WTC11 (cell line): ENCODE measurements at regions not wholly inside any gene's neighbourhood (a gene's known extent, or its start where the extent isn't known, plus 50 kb on each side); places are given as distances from the start of the nearest gene placed in this dataset.
"Not testable (repeated sequence)": the region's sequence is repeated elsewhere in the genome, so short reads cannot be mapped to it uniquely, and the experiment has no call there.

Experiments
- ATAC-seq: fragments of 200-7000 bp; cut with Tn5 transposase; 2 replicates; pipeline ENCODE4 v1.10.0; 2021; ENCODE audit warnings: mild to moderate bottlenecking, moderate library complexity
- CTCF ChIA-PET: fragments of 300-600 bp; sonication (Branson Sonifier 250); formaldehyde crosslinking; loops from one replicate; lab custom pipeline; 2021; ENCODE audit warnings: antibody characterized with exemption; lab: Charles Lee
- POLR2A ChIA-PET: fragments of 350-600 bp; sonication (Branson Sonifier 250); formaldehyde crosslinking; loops from one replicate; lab custom pipeline; 2021; ENCODE audit warnings: antibody characterized with exemption; lab: Charles Lee
- DNase-seq: peaks from one replicate; pipeline ENCODE4 v3.0.0; 2021; ENCODE audit warnings: low spot score
- H3K27ac Mint-ChIP-seq: 2 replicates; pipeline ENCODE4 v1.8.0; 2021; ENCODE audit warnings: mixed read lengths
- H3K27me3 Mint-ChIP-seq: 2 replicates; pipeline ENCODE4 v1.8.0; 2021; ENCODE audit warnings: low read depth, mild to moderate bottlenecking, moderate library complexity, mixed read lengths
- H3K36me3 Mint-ChIP-seq: 2 replicates; pipeline ENCODE4 v1.8.0; 2021; ENCODE audit warnings: mixed read lengths
- H3K4me1 Mint-ChIP-seq: 2 replicates; pipeline ENCODE4 v1.8.0; 2022; ENCODE audit warnings: mixed read lengths
- H3K4me3 Mint-ChIP-seq: 2 replicates; pipeline ENCODE4 v1.8.0; 2021; ENCODE audit warnings: mild to moderate bottlenecking, moderate library complexity, mixed read lengths
- H3K9me3 Mint-ChIP-seq: 2 replicates; pipeline ENCODE4 v1.8.0; 2021; ENCODE audit warnings: mixed read lengths

DNA sequence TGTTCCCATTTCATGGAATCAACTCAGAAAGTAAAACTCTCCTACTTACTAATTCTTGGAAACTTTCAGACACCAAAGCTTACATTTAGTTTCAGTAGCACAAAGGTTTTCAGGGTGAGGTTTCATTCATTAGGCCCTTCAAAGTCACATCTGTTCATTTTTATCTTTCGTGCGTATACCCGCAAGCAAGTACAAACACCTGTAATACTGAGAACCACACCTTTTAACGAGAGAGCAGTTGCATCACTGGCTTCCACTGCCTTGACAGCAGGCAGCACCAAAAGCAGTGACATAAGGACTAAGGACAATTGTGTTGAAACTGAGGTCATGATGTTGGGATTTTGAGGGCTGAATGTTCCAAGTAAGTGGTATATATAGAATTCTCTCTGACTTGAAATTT is 60.5 kb downstream of the GOLGA6L22 start:
- not testable (repeated sequence) for H3K9me3 Mint-ChIP-seq

DNA sequence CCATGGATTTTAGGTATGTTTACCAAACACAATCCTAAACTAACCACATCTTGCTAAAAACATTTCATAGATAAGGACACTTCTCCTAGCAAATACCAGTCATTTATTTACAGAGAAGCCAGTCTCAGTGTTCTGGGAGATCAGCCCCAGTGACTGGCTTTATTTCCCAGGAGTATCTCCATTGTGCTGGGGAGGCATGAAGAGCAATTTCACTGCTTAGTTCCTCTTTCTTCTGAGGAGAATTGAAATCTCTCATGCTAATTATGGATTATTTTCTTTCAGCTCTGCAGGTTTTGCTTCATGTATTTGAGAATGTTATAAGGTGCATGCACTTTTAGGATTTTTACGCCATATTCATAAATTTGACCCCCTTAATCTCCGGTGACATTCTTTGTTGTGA is 67.8 kb downstream of the GOLGA6L22 start:
- H3K4me1 Mint-ChIP-seq, H3K9me3 Mint-ChIP-seq, POLR2A ChIA-PET, CTCF ChIA-PET, DNase-seq, ATAC-seq, H3K27me3 Mint-ChIP-seq, H3K4me3 Mint-ChIP-seq, H3K36me3 Mint-ChIP-seq, H3K27ac Mint-ChIP-seq: not testable (repeated sequence)

More for the DNA sequence above, 60.5 kb downstream of the GOLGA6L22 start:
- H3K27ac Mint-ChIP-seq, H3K4me3 Mint-ChIP-seq, CTCF ChIA-PET, H3K4me1 Mint-ChIP-seq, POLR2A ChIA-PET, H3K27me3 Mint-ChIP-seq, DNase-seq, H3K36me3 Mint-ChIP-seq, ATAC-seq: not testable (repeated sequence)

DNA sequence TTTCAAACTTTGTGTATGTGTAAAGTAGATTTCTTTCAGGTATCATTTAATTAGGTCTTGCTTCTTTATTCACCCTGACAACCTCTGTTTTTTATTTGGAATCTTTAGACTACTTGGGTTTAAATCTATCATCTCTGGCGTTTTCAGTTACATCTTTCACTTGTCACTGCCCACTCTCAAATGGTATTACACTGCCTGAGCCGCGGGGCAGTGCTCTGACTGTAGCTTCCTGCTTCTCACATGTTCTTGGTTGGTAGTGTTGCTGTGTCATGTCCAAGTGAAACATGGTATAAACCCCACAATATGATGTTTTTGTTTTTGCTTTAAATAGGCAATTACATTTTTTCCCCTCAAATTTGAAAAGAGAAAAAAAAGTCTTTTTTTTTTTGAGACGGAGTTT is 68.3 kb downstream of the GOLGA6L22 start:
- H3K36me3 Mint-ChIP-seq, POLR2A ChIA-PET, H3K4me3 Mint-ChIP-seq, DNase-seq, H3K27ac Mint-ChIP-seq, ATAC-seq, CTCF ChIA-PET, H3K4me1 Mint-ChIP-seq, H3K27me3 Mint-ChIP-seq, H3K9me3 Mint-ChIP-seq: not testable (repeated sequence)

DNA sequence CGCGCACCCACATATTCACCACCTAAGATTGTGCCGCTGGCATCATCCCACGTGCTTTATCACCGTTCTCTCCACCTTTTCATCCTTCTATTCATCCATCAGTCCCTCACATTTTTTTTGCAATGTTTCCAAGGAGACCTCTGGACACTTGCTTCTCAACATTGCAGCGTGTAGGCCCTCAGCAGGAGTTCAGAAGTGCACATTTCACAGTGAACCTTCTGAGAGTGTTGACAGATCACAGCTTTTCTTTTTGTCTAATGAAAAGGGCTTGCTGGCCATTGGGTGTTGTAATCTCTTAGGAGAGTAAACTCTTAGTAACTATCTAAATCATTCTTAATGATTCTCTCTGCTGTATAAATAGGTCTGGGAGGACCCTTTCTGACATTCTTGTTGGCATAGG is 70.5 kb downstream of the GOLGA6L22 start:
- POLR2A ChIA-PET, H3K27me3 Mint-ChIP-seq, H3K36me3 Mint-ChIP-seq, CTCF ChIA-PET, ATAC-seq, DNase-seq, H3K4me1 Mint-ChIP-seq, H3K4me3 Mint-ChIP-seq, H3K27ac Mint-ChIP-seq, H3K9me3 Mint-ChIP-seq: not testable (repeated sequence)

DNA sequence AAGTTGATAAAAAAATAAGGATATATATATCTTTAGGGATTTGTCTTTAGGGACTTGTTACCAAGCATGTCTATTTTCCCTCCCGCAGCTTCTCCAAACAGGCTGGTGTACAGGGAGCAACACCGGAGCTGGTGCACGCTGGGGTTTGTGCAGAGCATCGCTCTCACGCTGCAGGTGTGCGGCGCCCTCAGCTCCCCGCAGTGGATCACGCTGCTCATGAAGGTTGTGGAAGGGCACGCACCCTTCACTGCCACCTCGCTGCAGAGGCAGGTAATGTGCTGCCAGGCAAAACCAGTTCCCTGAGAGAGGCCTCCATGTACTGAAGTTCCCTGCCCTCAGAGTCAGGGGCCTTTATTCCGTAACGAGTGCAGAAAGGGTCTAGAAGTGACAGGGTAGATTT is 101.0 kb downstream of the GOLGA6L22 start:
- H3K27me3 Mint-ChIP-seq, H3K4me1 Mint-ChIP-seq, H3K4me3 Mint-ChIP-seq, ATAC-seq, H3K9me3 Mint-ChIP-seq, H3K27ac Mint-ChIP-seq, POLR2A ChIA-PET, CTCF ChIA-PET: not testable (repeated sequence)
- H3K36me3 Mint-ChIP-seq: peaks cover 11% of the 10 kb centered on the region
- DNase-seq: peak; percentile 10

DNA sequence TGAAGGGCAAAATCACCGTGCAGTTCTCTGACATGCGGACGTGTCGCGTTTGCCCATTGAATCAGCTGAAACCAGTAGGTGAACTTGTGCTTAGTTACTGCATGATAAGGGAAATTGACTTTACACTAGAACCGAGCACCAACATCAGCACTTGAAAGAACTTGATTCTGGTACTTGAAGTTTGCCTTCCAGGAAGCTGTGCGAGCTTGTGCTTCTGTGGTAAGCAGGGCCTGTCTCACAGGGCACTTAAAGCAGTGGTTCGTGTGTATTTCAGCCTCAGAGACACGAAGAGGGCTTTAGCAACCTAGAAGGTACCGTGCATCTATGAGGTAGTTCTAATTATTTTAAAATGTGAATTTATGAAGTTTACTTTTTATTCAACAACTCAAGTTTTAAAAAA is 103.0 kb downstream of the GOLGA6L22 start:
- H3K9me3 Mint-ChIP-seq, ATAC-seq, H3K4me1 Mint-ChIP-seq, H3K27ac Mint-ChIP-seq, POLR2A ChIA-PET, H3K4me3 Mint-ChIP-seq, CTCF ChIA-PET, DNase-seq, H3K36me3 Mint-ChIP-seq, H3K27me3 Mint-ChIP-seq: not testable (repeated sequence)

DNA sequence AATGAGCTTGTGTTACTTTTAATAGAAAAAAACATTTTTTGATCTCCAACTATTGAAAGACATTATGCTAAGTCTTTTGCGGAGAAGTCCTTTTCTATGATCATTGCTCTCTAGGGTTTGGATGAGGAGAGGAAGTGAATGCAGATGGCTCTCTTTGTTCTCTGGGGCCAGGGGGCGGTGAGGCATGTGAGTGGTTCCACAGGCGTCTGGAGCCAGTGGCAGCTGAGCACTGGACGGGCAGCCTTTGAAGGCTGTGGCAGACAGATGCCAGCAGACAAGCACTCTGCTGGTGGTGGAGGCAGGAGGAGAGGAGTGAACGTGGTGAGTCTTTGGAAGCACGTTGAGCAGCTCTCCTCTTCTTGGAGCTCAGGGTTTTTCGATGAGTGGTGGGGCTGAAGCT is 107.8 kb downstream of the GOLGA6L22 start:
- H3K4me1 Mint-ChIP-seq, CTCF ChIA-PET, H3K4me3 Mint-ChIP-seq, H3K36me3 Mint-ChIP-seq, H3K27me3 Mint-ChIP-seq, H3K9me3 Mint-ChIP-seq, DNase-seq, POLR2A ChIA-PET, H3K27ac Mint-ChIP-seq: not testable (repeated sequence)
- ATAC-seq: peak; percentile 75

DNA sequence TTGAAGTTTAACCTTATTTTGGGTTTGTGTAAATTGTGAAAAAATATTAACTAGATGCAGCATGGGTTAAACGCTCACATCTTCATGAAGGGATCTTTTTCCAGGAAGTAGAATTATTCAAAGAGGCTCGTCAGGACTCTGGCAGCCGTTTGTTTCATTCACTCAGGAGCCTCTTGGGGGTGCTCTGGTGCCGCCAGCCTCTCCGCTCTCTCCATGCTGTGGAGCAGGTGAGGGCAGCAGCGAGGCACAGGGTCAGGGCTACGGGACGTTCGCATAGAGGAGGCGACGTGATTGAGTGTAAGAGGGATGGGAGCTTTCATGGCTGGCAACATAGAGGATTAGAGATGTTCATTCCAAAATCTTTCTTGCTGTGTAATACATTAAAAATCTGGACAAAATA is 110.8 kb downstream of the GOLGA6L22 start:
- DNase-seq, H3K4me1 Mint-ChIP-seq, H3K9me3 Mint-ChIP-seq, POLR2A ChIA-PET, H3K27me3 Mint-ChIP-seq, CTCF ChIA-PET, H3K27ac Mint-ChIP-seq, H3K4me3 Mint-ChIP-seq: not testable (repeated sequence)
- peaks cover 12% of the 10 kb centered on the region for H3K36me3 Mint-ChIP-seq
- ATAC-seq: peak; percentile 95

DNA sequence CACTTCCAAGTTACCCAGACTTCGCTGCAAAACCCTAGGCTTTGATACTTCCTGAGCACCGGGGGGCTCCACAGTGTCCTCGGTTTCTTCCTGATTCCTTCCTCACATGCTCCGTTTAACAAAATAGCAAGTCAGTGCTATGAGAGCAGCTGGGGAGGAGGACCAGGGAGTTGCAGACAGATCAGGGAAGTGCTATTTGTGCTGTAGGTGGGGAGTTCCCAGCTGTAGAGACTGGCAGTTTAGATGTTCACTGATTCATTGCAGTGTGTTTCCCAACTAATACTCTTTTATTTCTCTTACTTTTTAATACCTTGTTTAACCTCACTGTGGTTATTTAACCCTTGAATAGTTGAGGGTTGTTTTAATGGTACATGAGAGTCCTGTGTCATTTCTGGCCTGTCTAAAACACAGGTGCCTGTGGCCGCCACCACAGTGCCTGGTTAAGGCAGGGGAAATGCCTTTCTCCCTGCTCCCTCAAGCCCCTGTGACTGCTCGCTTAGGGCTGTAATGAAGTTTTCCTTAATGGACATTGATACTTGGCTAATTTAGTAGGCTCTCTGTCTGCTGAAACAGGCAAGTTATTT is 113.5 kb downstream of the GOLGA6L22 start:
- DNase-seq, ATAC-seq, POLR2A ChIA-PET, H3K4me3 Mint-ChIP-seq, H3K9me3 Mint-ChIP-seq, H3K4me1 Mint-ChIP-seq, H3K27me3 Mint-ChIP-seq, CTCF ChIA-PET: not testable (repeated sequence)
- Mint-ChIP-seq H3K36me3 (peaks cover 10% of the 10 kb centered on the region), H3K27ac (peak overlapping the region; percentile 49; the same call in 1 of the 2 replicates)

DNA sequence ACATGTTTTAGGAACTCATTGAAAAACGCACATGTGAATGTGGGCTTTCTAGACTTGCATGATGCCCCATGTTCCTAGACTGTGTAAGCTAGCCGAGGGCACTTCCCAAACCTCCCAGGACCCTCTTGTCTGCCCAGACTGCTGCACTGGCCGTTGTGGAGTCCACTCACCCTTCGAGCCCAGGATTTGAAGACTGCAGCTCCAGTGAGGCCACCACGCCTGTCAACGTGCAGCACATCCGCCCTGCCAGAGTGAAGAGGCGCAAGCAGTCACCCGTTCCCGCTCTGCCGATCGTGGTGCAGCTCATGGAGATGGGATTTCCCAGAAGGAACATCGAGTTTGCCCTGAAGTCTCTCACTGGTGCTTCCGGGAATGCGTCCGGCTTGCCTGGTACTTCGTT is 114.1 kb downstream of the GOLGA6L22 start:
- H3K36me3 Mint-ChIP-seq: peaks cover 10% of the 10 kb centered on the region
- DNase-seq, ATAC-seq, H3K4me1 Mint-ChIP-seq, CTCF ChIA-PET, H3K27me3 Mint-ChIP-seq, H3K4me3 Mint-ChIP-seq, H3K9me3 Mint-ChIP-seq, POLR2A ChIA-PET: not testable (repeated sequence)
- H3K27ac Mint-ChIP-seq: peak overlapping the region; percentile 49; the same call in 1 of the 2 replicates

DNA sequence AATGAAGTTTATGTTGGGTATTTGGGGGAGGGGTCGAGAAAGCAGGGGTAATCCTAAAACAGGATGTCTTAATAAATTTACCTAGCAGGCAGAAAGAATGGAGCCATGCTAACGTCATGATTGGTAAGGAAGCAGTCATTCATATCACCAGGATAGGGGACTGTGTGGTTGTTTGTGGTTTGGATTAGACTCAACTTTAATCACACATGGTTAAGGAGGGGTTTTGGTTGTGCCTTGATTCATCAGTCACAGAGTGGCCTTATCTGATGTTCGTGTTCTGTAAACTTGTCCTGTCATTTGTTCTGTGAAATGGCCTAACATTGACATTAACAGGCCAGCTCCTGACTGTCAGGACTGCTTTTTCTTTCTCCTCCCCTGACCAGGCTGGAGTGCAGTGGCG is 119.1 kb downstream of the GOLGA6L22 start:
- H3K27me3 Mint-ChIP-seq, ATAC-seq, H3K4me1 Mint-ChIP-seq, H3K36me3 Mint-ChIP-seq, H3K4me3 Mint-ChIP-seq, H3K9me3 Mint-ChIP-seq, CTCF ChIA-PET, POLR2A ChIA-PET, DNase-seq, H3K27ac Mint-ChIP-seq: not testable (repeated sequence)

DNA sequence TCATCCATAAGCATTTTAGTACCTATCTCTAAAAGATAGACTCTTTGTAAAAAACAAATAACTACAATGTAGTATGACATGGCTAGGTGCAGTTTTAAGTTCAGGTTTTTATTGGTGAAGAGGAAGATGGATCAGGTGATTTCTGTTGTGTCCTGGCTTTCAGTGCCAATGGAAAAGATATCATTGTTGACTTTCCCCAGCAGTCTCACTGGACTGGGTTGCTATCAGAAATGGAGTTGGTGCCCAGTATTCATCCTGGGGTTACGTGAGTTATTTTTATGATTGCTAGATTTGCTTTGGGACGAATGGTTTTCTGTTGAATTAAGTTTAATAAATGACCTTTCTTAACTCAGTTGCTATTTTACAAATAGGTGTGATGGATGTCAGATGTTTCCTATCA is 120.5 kb downstream of the GOLGA6L22 start:
- H3K27me3 Mint-ChIP-seq, H3K36me3 Mint-ChIP-seq, H3K9me3 Mint-ChIP-seq, CTCF ChIA-PET, H3K4me1 Mint-ChIP-seq, DNase-seq, H3K27ac Mint-ChIP-seq, ATAC-seq, POLR2A ChIA-PET, H3K4me3 Mint-ChIP-seq: not testable (repeated sequence)

DNA sequence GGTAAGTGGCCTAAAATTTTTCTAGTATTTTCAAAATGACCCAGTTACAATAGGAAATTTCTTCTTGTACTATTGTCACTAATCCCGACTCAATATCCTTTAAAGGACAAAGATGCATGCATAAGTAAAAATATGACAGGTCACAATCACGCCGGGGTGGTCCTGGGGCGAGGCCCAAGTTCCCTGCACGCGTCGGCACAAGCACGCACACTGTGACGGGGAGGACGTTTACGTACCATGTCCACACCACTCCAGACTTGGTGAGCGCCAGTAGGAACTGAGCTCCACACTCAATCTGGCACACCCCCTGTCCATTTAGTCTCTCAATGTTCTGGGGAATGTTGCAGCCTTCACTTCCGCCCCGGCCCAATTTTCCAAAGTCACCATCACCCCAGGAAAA is 128.7 kb downstream of the GOLGA6L22 start:
- CTCF ChIA-PET, H3K27me3 Mint-ChIP-seq, H3K4me3 Mint-ChIP-seq, ATAC-seq, H3K4me1 Mint-ChIP-seq, H3K36me3 Mint-ChIP-seq, DNase-seq, POLR2A ChIA-PET, H3K9me3 Mint-ChIP-seq, H3K27ac Mint-ChIP-seq: not testable (repeated sequence)
